ENCODE measurements at regions not wholly inside any gene's neighbourhood (a gene's known extent, or its start where the extent isn't known, plus 50 kb on each side); places are given as distances from the start of the nearest gene placed in this dataset.
A peak's percentile ranks its signal among the peaks of the same experiment; 100 is the strongest.

DNA sequence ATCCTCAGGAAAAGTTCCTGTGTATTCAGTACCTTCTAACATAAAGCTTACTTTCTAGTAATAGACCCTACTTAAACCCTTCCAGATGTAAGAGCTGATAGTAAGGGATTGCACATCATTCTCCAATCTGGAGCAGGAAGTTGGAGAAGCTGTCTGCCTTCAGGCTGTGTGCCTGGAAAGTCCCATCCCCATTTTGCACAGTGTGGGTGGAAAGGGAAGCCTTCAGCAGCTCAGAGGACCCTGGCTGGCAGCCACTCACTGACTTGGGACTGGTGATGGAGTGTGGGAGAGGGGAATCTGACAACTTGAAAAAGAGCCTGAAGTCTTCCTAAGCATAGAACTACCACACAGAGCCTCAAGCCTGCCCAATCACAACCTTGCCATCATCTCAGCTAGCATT is 164.1 kb upstream of the ADO start:
- no peak overlapping the region for H3K4me2 ChIP-seq (ENCODE audit: insufficient read depth, low read length)
- H3K36me3 ChIP-seq (ENCODE audit: insufficient read depth, low read length), result no peaks in the 10 kb centered on the region
- H3K27me3 ChIP-seq (ENCODE audit: insufficient read depth, low read length), result no peaks in the 10 kb centered on the region
- no peak overlapping the region for H3K27ac ChIP-seq (ENCODE audit: low read depth, low read length)
- H3K9me3 ChIP-seq (ENCODE audit: low read depth, low read length), result no peaks in the 10 kb centered on the region
- H3K4me1 ChIP-seq (ENCODE audit: insufficient read depth, low read length), result peaks cover 27% of the 10 kb centered on the region
- peak overlapping the region; percentile 67 for H2AFZ ChIP-seq (ENCODE audit: low read length)
- no peaks in the 10 kb centered on the region for H4K20me1 ChIP-seq (ENCODE audit: insufficient read depth, low read length)
- peak; percentile 69 for DNase-seq (ENCODE audit: insufficient read length, low spot score, missing footprints)
- TF ChIP-seq, protein P1, sequence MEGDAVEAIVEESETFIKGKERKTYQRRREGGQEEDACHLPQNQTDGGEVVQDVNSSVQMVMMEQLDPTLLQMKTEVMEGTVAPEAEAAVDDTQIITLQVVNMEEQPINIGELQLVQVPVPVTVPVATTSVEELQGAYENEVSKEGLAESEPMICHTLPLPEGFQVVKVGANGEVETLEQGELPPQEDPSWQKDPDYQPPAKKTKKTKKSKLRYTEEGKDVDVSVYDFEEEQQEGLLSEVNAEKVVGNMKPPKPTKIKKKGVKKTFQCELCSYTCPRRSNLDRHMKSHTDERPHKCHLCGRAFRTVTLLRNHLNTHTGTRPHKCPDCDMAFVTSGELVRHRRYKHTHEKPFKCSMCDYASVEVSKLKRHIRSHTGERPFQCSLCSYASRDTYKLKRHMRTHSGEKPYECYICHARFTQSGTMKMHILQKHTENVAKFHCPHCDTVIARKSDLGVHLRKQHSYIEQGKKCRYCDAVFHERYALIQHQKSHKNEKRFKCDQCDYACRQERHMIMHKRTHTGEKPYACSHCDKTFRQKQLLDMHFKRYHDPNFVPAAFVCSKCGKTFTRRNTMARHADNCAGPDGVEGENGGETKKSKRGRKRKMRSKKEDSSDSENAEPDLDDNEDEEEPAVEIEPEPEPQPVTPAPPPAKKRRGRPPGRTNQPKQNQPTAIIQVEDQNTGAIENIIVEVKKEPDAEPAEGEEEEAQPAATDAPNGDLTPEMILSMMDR (IDR thresholded peaks at IDR 0.05; ENCODE audit: extremely low read depth, low read depth, low read length), result no peak
- no peak overlapping the region for H3K4me3 ChIP-seq (ENCODE audit: insufficient read depth, low read length)
- no peaks in the 10 kb centered on the region for H3K79me2 ChIP-seq (ENCODE audit: insufficient read depth, low read length)

DNA sequence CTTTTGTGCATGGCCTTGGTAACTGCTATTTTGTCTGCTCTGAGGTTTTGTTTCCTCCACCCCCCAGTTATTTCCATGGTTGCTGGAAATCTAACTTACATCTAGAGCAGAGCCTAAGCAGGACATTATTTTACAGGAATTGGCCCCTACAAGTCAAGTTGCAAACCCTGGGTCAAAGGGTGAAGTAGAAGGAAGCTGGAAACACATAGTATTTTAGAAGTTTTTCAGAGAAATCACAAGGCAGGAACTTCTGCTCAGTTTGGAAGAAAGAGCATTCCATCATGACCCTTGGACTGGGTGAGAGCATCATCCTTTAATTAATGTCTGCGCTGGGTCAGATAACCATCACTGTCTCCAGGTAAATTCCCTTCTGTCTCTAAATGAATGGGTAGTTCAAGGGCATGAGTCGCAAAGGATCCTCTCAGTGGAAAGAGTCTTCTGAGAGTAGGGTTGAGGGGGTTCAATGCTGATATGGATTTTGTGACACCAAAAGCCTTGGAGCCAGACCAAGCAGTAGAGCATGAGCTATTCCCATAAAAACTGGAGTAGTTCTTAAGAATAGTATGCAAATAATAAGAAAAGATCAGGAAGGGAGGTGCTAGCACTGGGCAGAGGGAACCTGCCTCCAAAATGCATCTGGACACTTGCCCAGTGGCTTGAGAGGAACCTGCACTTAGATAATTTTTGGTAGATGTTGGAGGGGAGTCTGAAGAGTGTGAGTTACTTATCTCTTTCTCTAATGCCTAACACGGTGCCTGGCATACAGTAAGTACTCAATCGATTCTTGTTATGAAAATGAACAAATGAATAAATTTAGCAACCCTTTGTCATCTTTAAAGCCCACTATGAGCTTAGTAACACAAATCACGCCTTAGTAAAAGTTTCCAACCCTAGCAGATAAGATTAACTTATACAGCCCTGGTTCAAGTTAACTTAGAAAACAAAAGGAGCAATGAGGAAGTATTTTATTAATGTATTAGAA is 160.6 kb upstream of the ADO start:
- H2AFZ ChIP-seq (ENCODE audit: low read length), result no peak overlapping the region
- H4K20me1 ChIP-seq (ENCODE audit: insufficient read depth, low read length), result no peaks in the 10 kb centered on the region
- no peaks in the 10 kb centered on the region for H3K9me3 ChIP-seq (ENCODE audit: low read depth, low read length)
- no peaks in the 10 kb centered on the region for H3K27me3 ChIP-seq (ENCODE audit: insufficient read depth, low read length)
- no peak for DNase-seq (ENCODE audit: insufficient read length, low spot score, missing footprints)
- no peak overlapping the region for H3K4me3 ChIP-seq (ENCODE audit: insufficient read depth, low read length)
- no peak overlapping the region for H3K27ac ChIP-seq (ENCODE audit: low read depth, low read length)
- H3K36me3 ChIP-seq (ENCODE audit: insufficient read depth, low read length), result no peaks in the 10 kb centered on the region
- TF ChIP-seq, protein P1 (IDR thresholded peaks at IDR 0.05; ENCODE audit: extremely low read depth, low read depth, low read length), result no peak
- peaks cover 5% of the 10 kb centered on the region for H3K4me1 ChIP-seq (ENCODE audit: insufficient read depth, low read length)
- H3K4me2 ChIP-seq (ENCODE audit: insufficient read depth, low read length), result no peak overlapping the region
- H3K79me2 ChIP-seq (ENCODE audit: insufficient read depth, low read length), result no peaks in the 10 kb centered on the region

DNA sequence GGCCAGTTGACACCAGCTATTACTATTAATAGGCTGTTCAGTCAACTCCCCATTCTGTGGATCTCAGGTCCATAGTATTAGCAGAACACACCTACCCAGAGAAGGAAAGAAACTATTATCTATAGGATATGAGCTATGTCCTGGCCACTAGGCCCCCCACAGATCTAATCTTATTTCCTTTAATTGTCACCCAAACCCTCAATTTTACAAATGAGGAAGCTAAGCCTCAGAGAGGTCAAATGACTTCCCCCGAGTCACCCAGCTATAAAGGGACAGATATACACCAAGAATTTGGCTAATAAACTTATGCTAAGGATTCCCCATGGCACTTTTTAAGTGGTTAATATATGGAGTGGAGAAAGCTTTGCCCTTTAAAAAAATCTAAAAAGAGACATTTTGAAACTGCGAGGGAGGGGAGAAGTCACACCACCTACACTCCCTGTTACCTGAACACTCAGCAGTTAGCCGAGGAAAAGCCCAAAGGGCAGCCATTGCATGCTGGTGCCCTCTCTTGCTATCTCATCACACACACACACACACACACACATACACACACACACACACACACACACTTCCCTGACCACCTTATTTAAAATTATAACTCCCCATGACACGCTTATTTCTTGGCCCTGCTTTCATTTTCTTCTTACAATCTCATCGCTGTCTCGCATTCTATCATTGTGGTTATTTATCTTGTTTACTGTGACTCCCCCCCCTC is 157.0 kb upstream of the ADO start:
- Histone ChIP-seq H3K79me2 (ENCODE audit: insufficient read depth, low read length) (no peaks in the 10 kb centered on the region), H3K4me3 (ENCODE audit: insufficient read depth, low read length) (no peak overlapping the region), H4K20me1 (ENCODE audit: insufficient read depth, low read length) (no peaks in the 10 kb centered on the region), H3K27ac (ENCODE audit: low read depth, low read length) (no peak overlapping the region), H3K36me3 (ENCODE audit: insufficient read depth, low read length) (no peaks in the 10 kb centered on the region), H3K4me1 (ENCODE audit: insufficient read depth, low read length) (peaks cover 31% of the 10 kb centered on the region), H3K9me3 (ENCODE audit: low read depth, low read length) (no peaks in the 10 kb centered on the region), H3K4me2 (ENCODE audit: insufficient read depth, low read length) (no peak overlapping the region), H2AFZ (ENCODE audit: low read length) (no peak overlapping the region), H3K27me3 (ENCODE audit: insufficient read depth, low read length) (no peaks in the 10 kb centered on the region)
- TF ChIP-seq, protein P1 (IDR thresholded peaks at IDR 0.05; ENCODE audit: extremely low read depth, low read depth, low read length), result no peak
- no peak for DNase-seq (ENCODE audit: insufficient read length, low spot score, missing footprints)

DNA sequence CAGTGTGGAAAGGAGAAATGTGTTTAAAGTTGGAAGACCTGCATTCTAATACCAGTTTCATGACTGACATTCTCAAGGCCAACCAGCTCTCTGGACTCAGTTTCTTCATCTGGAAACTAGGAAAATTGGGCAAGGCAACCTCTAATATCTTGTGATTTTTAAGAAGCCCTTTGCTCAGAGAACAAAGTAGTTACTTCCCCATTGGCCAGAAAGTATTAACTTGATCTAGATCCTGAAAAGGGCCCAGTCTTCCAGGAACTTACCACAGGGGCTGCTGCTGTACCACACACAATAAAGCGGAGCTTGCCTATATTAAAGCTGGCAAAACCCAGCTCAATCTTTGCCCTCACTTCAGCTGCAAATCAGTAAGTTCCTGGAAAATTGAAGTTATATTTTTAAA is 155.6 kb upstream of the ADO start:
- Histone ChIP-seq H3K27me3 (ENCODE audit: insufficient read depth, low read length) (no peaks in the 10 kb centered on the region), H3K4me3 (ENCODE audit: insufficient read depth, low read length) (no peak overlapping the region), H3K79me2 (ENCODE audit: insufficient read depth, low read length) (no peaks in the 10 kb centered on the region), H3K4me2 (ENCODE audit: insufficient read depth, low read length) (no peak overlapping the region), H3K36me3 (ENCODE audit: insufficient read depth, low read length) (no peaks in the 10 kb centered on the region), H2AFZ (ENCODE audit: low read length) (no peak overlapping the region), H3K4me1 (ENCODE audit: insufficient read depth, low read length) (peaks cover 34% of the 10 kb centered on the region), H3K9me3 (ENCODE audit: low read depth, low read length) (no peaks in the 10 kb centered on the region), H3K27ac (ENCODE audit: low read depth, low read length) (no peak overlapping the region), H4K20me1 (ENCODE audit: insufficient read depth, low read length) (no peaks in the 10 kb centered on the region)
- DNase-seq (ENCODE audit: insufficient read length, low spot score, missing footprints), result no peak
- TF ChIP-seq, protein P1 (IDR thresholded peaks at IDR 0.05; ENCODE audit: extremely low read depth, low read depth, low read length), result no peak
